HG03108 (cell line): ENCODE measurements at regions not wholly inside any gene's neighbourhood (a gene's known extent, or its start where the extent isn't known, plus 50 kb on each side); places are given as distances from the start of the nearest gene placed in this dataset.
A peak's percentile ranks its signal among the peaks of the same experiment; 100 is the strongest.

Source experiments
- ATAC-seq: cut with Tn5 transposase; IDR thresholded peaks from one replicate; pipeline ENCODE4 v1.9.1; 2021; ENCODE audit warnings: moderate library complexity; ENCODE audit not compliant: unreplicated experiment

GRCh38 chr12:24759155-24759554, 189.7 kb downstream of the BCAT1 start:
- ATAC-seq = no peak

- no peak for ATAC-seq
Observed at GRCh38 chr12:24756479-24757024, 192.3 kb downstream of the BCAT1 start.

GRCh38 chr12:24754690-24755638, 193.9 kb downstream of the BCAT1 start:
- no peak for ATAC-seq

- no peak for ATAC-seq
Observed at GRCh38 chr12:24752763-24753462, 196.0 kb downstream of the BCAT1 start.

GRCh38 chr12:24751181-24751580, 197.7 kb downstream of the BCAT1 start:
- ATAC-seq = no peak

- no peak for ATAC-seq
Observed at GRCh38 chr12:24750263-24750662, 198.6 kb downstream of the BCAT1 start.

GRCh38 chr12:24749171-24749570, 199.7 kb downstream of the BCAT1 start:
- no peak for ATAC-seq

GRCh38 chr12:24748326-24748725, 200.6 kb downstream of the BCAT1 start:
- no peak for ATAC-seq

GRCh38 chr12:24746864-24747263, 202.0 kb downstream of the BCAT1 start:
- ATAC-seq = no peak

GRCh38 chr12:24746006-24746671, 202.8 kb downstream of the BCAT1 start:
- no peak for ATAC-seq

GRCh38 chr12:24743941-24744793, 204.7 kb downstream of the BCAT1 start:
- ATAC-seq = no peak

GRCh38 chr12:24742378-24742777, 206.5 kb downstream of the BCAT1 start:
- peak; percentile 84 for ATAC-seq

- ATAC-seq = no peak
Observed at GRCh38 chr12:24741216-24741615, 207.7 kb downstream of the BCAT1 start.

GRCh38 chr12:24739106-24739779, 209.7 kb downstream of the BCAT1 start:
- ATAC-seq = no peak

GRCh38 chr12:24738441-24738840, 210.5 kb downstream of the BCAT1 start:
- ATAC-seq = no peak

- ATAC-seq = no peak
Observed at GRCh38 chr12:24731596-24731995, 217.3 kb downstream of the BCAT1 start.

- no peak for ATAC-seq
Observed at GRCh38 chr12:24730489-24730896, 218.4 kb downstream of the BCAT1 start.

GRCh38 chr12:24728826-24729225, 220.1 kb downstream of the BCAT1 start:
- no peak for ATAC-seq

GRCh38 chr12:24728366-24728765, 220.5 kb downstream of the BCAT1 start:
- ATAC-seq = no peak

GRCh38 chr12:24725616-24726015, 223.3 kb downstream of the BCAT1 start:
- ATAC-seq = no peak
